ENCODE measurements at regions not wholly inside any gene's neighbourhood (a gene's known extent, or its start where the extent isn't known, plus 50 kb on each side); places are given as distances from the start of the nearest gene placed in this dataset.

- CTCF ChIA-PET (ENCODE audit: low intra/inter-chr PET ratio, low total read pairs) = interaction anchor here (2.0 to 2.7 kb wide), 5 partner anchors 79 to 952 kb away, joined by 8 to 42 read pairs (median 15); no protein-coding TSS in a partner anchor
- POLR2A ChIA-PET = no interaction called here
- intact Hi-C loops (cut with micrococcal nuclease; ENCODE audit: unreplicated experiment) = loop anchor here (1.0 kb wide), 2 partner anchors 81 to 317 kb away; no protein-coding TSS in a partner anchor
- no peak for TF ChIP-seq TRAFD1 (CRISPR knock-in tag; IDR thresholded peaks at IDR 0.05; ENCODE audit: borderline replicate concordance)
- no peak for TF ChIP-seq MLX (CRISPR knock-in tag; IDR thresholded peaks at IDR 0.05)
- TF ChIP-seq FOXP4 (CRISPR knock-in tag; IDR thresholded peaks at IDR 0.05) = no peak
- TF ChIP-seq ZSCAN25 (CRISPR knock-in tag; IDR thresholded peaks at IDR 0.05) = no peak
- TF ChIP-seq ZFP36L2 (CRISPR knock-in tag; IDR thresholded peaks at IDR 0.05) = no peak
- no peak for TF ChIP-seq EZH2 (conservative IDR thresholded peaks at IDR 0.05; ENCODE audit: low read depth, low read length)
- no peak for TF ChIP-seq ZNF780A (CRISPR knock-in tag; IDR thresholded peaks at IDR 0.05)
- no peak for TF ChIP-seq ZNF510 (CRISPR knock-in tag; IDR thresholded peaks at IDR 0.05; ENCODE audit: low read depth)
- no peak for TF ChIP-seq PLSCR1 (CRISPR knock-in tag; IDR thresholded peaks at IDR 0.05; ENCODE audit: borderline replicate concordance)
- TF ChIP-seq E2F5 (CRISPR knock-in tag; conservative IDR thresholded peaks at IDR 0.05) = no peak
- TF ChIP-seq ZNF562 (CRISPR knock-in tag; IDR thresholded peaks at IDR 0.05; ENCODE audit: borderline replicate concordance) = no peak
- TF ChIP-seq KLF16 (CRISPR knock-in tag; IDR thresholded peaks at IDR 0.05) = peak in 1 of 2 experiments; percentile 24; a peak in 1 of 4 replicates
- no peak for TF ChIP-seq ZFP62 (CRISPR knock-in tag; IDR thresholded peaks at IDR 0.05)
- TF ChIP-seq ARID3A (IDR thresholded peaks at IDR 0.05; ENCODE audit: low read depth, low read length) = no peak
- peak; percentile 36; the same call in 1 of the 2 replicates for TF ChIP-seq KDM2A (CRISPR knock-in tag; IDR thresholded peaks at IDR 0.05; ENCODE audit: borderline replicate concordance, low read depth)
Measured at GRCh38 chr16:82263521-82264143, 93.6 kb upstream of the MPHOSPH6 start.

More at GRCh38 chr16:82263521-82264143, 93.6 kb upstream of the MPHOSPH6 start:
- Histone ChIP-seq H3K9me3 (ENCODE audit: low read length) (no peaks in the 10 kb centered on the region), H2AFZ (ENCODE audit: low read length) (no peak overlapping the region), H3K4me1 (ENCODE audit: insufficient read depth, low read length) (peaks cover 9% of the 10 kb centered on the region), H3K9ac (ENCODE audit: insufficient read depth, low read depth, low read length) (no peak overlapping the region), H3K4me3 (replicated peaks in 1 of 3; ENCODE audit: insufficient read depth in 1 of 3, low read depth in 2 of 3, low read length in 3 of 3) (no peak overlapping the region), H3K4me2 (ENCODE audit: low read depth, low read length) (no peak overlapping the region), H4K20me1 (ENCODE audit: insufficient read depth, low read length) (no peaks in the 10 kb centered on the region), H3K27ac (ENCODE audit: extremely low read length, insufficient read depth, low read length) (no peak overlapping the region), H3K36me3 (replicated peaks in 1 of 2; ENCODE audit: control insufficient read depth in 1 of 2, insufficient read depth in 2 of 2, low read length in 2 of 2) (no peaks in the 10 kb centered on the region), H3K79me2 (ENCODE audit: insufficient read depth, low read length) (no peaks in the 10 kb centered on the region), H3K27me3 (ENCODE audit: control insufficient read depth in 1 of 2, insufficient read depth in 2 of 2, low read length in 2 of 2) (peaks cover 0 to 10% of the 10 kb centered on the region in 2 experiments; a peak in 1 of 5 replicates)
- WGBS (ENCODE audit: low lambda C conversion rate) = 4% methylated on average over 10 of the region's 10 CpGs
- DNase-seq (ENCODE audit: low spot score) = peak; percentile 56
- peak; percentile 74 for FAIRE-seq
- peak; percentile 97 for ATAC-seq
- in situ Hi-C loops (cut with HindIII; ENCODE audit: extremely low pct_ligation_motif_present, low pct_unique_long_range_greater_than_20kb) = loop anchor here (5.0 to 25.0 kb wide), 4 partner anchors 199 to 949 kb away; no protein-coding TSS in a partner anchor
- BruUV-seq (replicated peaks) = no TSS peak
